K562 (cell line): ENCODE measurements at regions not wholly inside any gene's neighbourhood (a gene's known extent, or its start where the extent isn't known, plus 50 kb on each side); places are given as distances from the start of the nearest gene placed in this dataset.

Experiments used
- ATAC-seq: fragments of 200-7000 bp; cut with Tn5 transposase; 3 replicates; pipeline ENCODE4 v1.9.1; 2020; ENCODE audit warnings: moderate library complexity
- BruUV-seq: library from RNA; stranded (reverse); fragments of 400-500 nt; replicated peaks from 2 replicates; lab custom pipeline; 2021; lab: Mats Ljungman, UMichigan
- CTCF ChIA-PET: fragments of 300-600 bp; formaldehyde crosslinking; extraction: SDS; loops from one replicate; lab custom pipeline; 2021; ENCODE audit warnings: low intra/inter-chr PET ratio; lab: Yijun Ruan, JAX
- POLR2A ChIA-PET: fragments of 300-600, 350-650 bp; sonication (Branson Sonifier 250); formaldehyde crosslinking; extraction: SDS; loops from one replicate; lab custom pipeline; 2021; ENCODE audit warnings: antibody characterized with exemption, inconsistent platforms; lab: Yijun Ruan, JAX
- DNase-seq, 4 experiments: peaks; one replicate each; pipeline versions ENCODE4 v3.0.0 to v3.0.0-alpha.2; 2011 to 2018; ENCODE audit warnings: low spot score in 3 of 4, mixed read lengths in 3 of 4; ENCODE audit errors: extremely low read depth in 1 of 4
- FAIRE-seq: peaks from 2 replicates; lab custom pipeline; 2011; peaks lifted over from hg19 to GRCh38; lab: Jason Lieb, UNC
- H2AFZ ChIP-seq: 2 replicates; pipeline ENCODE4 v1.6.0; 2011; ENCODE audit warnings: low read depth, low read length, control low read depth, inconsistent platforms
- H3K27ac ChIP-seq: fragments of 200-600 bp; 3 replicates; pipeline ENCODE4 v1.8.0; 2011; ENCODE audit warnings: low read depth, mild to moderate bottlenecking, control low read depth, inconsistent platforms, low read length, moderate library complexity, mixed read lengths; ENCODE audit errors: extremely low read depth
- H3K27me3 ChIP-seq, 2 experiments: fragments of 300-600 bp in 1 of 2; 2 replicates in 1 of 2; 3 replicates in 1 of 2; pipeline versions ENCODE4 v1.6.0 to v1.8.0; 2011; ENCODE audit warnings: inconsistent platforms in 2 of 2, low read length in 2 of 2, mild to moderate bottlenecking in 1 of 2, mixed read lengths in 1 of 2, moderate library complexity in 1 of 2; ENCODE audit not compliant: control insufficient read depth in 2 of 2, insufficient read depth in 2 of 2
- H3K36me3 ChIP-seq: fragments of 300-600 bp; 3 replicates; pipeline ENCODE4 v1.8.0; 2011; ENCODE audit warnings: mild to moderate bottlenecking, low read length, inconsistent platforms; ENCODE audit not compliant: control insufficient read depth, insufficient read depth
- H3K4me1 ChIP-seq, 2 experiments: fragments of 200-600 bp in 1 of 2; replicated peaks in 1 of 2; 2 replicates in 1 of 2; 3 replicates in 1 of 2; pipeline versions ENCODE4 v1.5.1 to v1.8.0; 2011; ENCODE audit warnings: inconsistent platforms in 2 of 2, low read length in 2 of 2, mild to moderate bottlenecking in 1 of 2, mixed read lengths in 1 of 2, moderate library complexity in 1 of 2; ENCODE audit not compliant: control insufficient read depth in 2 of 2, insufficient read depth in 2 of 2
- H3K4me2 ChIP-seq: 2 replicates; pipeline ENCODE4 v1.6.1; 2011; ENCODE audit warnings: low read length, control low read depth, inconsistent platforms, mixed read lengths; ENCODE audit not compliant: insufficient read depth
- H3K4me3 ChIP-seq: fragments of 200-600 bp; sonication (generic), shearing (Covaris generic); 2 replicates; pipeline ENCODE4 v1.5.1; 2016; ENCODE audit warnings: control low read depth, inconsistent platforms
- H3K79me2 ChIP-seq: fragments of 200-600 bp; 3 replicates; pipeline ENCODE4 v1.8.0; 2011; ENCODE audit warnings: low read length, inconsistent platforms; ENCODE audit not compliant: control insufficient read depth, insufficient read depth
- H3K9ac ChIP-seq, 2 experiments: 2 replicates each; pipeline versions ENCODE4 v1.6.0 to v1.6.1; 2011; ENCODE audit warnings: low read depth in 2 of 2, low read length in 2 of 2, control low read depth in 1 of 2, inconsistent platforms in 1 of 2, mild to moderate bottlenecking in 1 of 2, mixed read lengths in 1 of 2; ENCODE audit not compliant: insufficient read depth in 1 of 2
- H3K9me1 ChIP-seq: one replicate; pipeline ENCODE4 v1.6.0; 2011; ENCODE audit warnings: inconsistent platforms, mild to moderate bottlenecking, low read length, moderate library complexity; ENCODE audit not compliant: control insufficient read depth, insufficient read depth
- H3K9me3 ChIP-seq: replicated peaks from 2 replicates; pipeline ENCODE4 v1.5.1; 2011; ENCODE audit warnings: low read depth, low read length, inconsistent platforms; ENCODE audit not compliant: control insufficient read depth, insufficient read depth
- H4K20me1 ChIP-seq: replicated peaks from 2 replicates; pipeline ENCODE4 v1.6.1; 2011; ENCODE audit warnings: low read length, inconsistent platforms, mixed read lengths; ENCODE audit not compliant: control insufficient read depth, insufficient read depth
- CREM ChIP-seq: IDR thresholded peaks from 2 replicates; pipeline ENCODE4 v1.6.1; 2014; ENCODE audit warnings: antibody characterized with exemption, low read depth
- HDAC8 ChIP-seq: fragments of 450-650 bp; IDR thresholded peaks from 2 replicates; pipeline ENCODE4 v1.6.1; 2016; ENCODE audit warnings: mild to moderate bottlenecking, missing genetic modification characterization, moderate library complexity, missing compliant biosample characterization
- HMG20B ChIP-seq: fragments of 250-450 bp; sonication (Bioruptor Pico); IDR thresholded peaks from 2 replicates; pipeline ENCODE4 v1.5.0; 2021; ENCODE audit warnings: mild to moderate bottlenecking
- MAFF ChIP-seq: IDR thresholded peaks from 2 replicates; pipeline ENCODE4 v1.6.1; 2012; ENCODE audit warnings: low read length, improper control_type of control experiment
- MEIS2 ChIP-seq: fragments of 450-650 bp; IDR thresholded peaks from 2 replicates; pipeline ENCODE4 v1.6.1; 2014; ENCODE audit warnings: mild to moderate bottlenecking; ENCODE audit not compliant: partially characterized antibody
- MYC ChIP-seq, 2 experiments: fragments of 250-450 bp in 1 of 2; sonication (Bioruptor Pico) in 1 of 2; IDR thresholded peaks; 2 replicates each; pipeline versions ENCODE4 v1.5.1 to v1.6.1; 2012 to 2021; ENCODE audit warnings: low read depth in 2 of 2, borderline replicate concordance in 1 of 2, improper control_type of control experiment in 1 of 2, low read length in 1 of 2, mild to moderate bottlenecking in 1 of 2, moderate library complexity in 1 of 2
- NCOA6 ChIP-seq: fragments of 450-650 bp; IDR thresholded peaks from 2 replicates; pipeline ENCODE4 v1.6.1; 2017; ENCODE audit warnings: mild to moderate bottlenecking
- NELFE ChIP-seq: IDR thresholded peaks from 2 replicates; pipeline ENCODE4 v1.6.1; 2011; ENCODE audit warnings: mild to moderate bottlenecking; ENCODE audit not compliant: insufficient read depth, insufficient read length
- NR2C1 ChIP-seq, 2 experiments: fragments of 450-650 bp; IDR thresholded peaks; 2 replicates each; pipeline ENCODE4 v1.6.1; 2017; ENCODE audit warnings: mild to moderate bottlenecking in 2 of 2, antibody characterized with exemption in 1 of 2, inconsistent platforms in 1 of 2, missing compliant biosample characterization in 1 of 2, missing genetic modification characterization in 1 of 2
- NR4A1 ChIP-seq, 2 experiments: fragments of 250-450 bp in 1 of 2; fragments of 450-650 bp in 1 of 2; sonication (Bioruptor Pico) in 1 of 2; IDR thresholded peaks; 2 replicates each; pipeline versions ENCODE4 v1.4.0 to v1.6.1; 2016 to 2020; ENCODE audit warnings: mild to moderate bottlenecking in 2 of 2, missing compliant biosample characterization in 1 of 2, missing genetic modification characterization in 1 of 2, moderate library complexity in 1 of 2
- POLR3A ChIP-seq: IDR thresholded peaks from 2 replicates; pipeline ENCODE4 v1.6.1; 2011; ENCODE audit warnings: borderline replicate concordance, mild to moderate bottlenecking, moderate library complexity; ENCODE audit not compliant: insufficient read length, insufficient read depth; ENCODE audit errors: extremely low read depth
- RBFOX2 ChIP-seq: fragments of 200-400 bp; formaldehyde crosslinking; IDR thresholded peaks from 2 replicates; pipeline ENCODE4 v1.6.1; 2017; ENCODE audit warnings: low read depth, mild to moderate bottlenecking, low read length, moderate library complexity
- SETDB1 ChIP-seq: IDR thresholded peaks from one replicate; pipeline ENCODE4 v1.6.1; 2012; ENCODE audit warnings: low read length, control low read depth, inconsistent platforms
- SMAD2 ChIP-seq: fragments of 150-350 bp; IDR thresholded peaks from 2 replicates; pipeline ENCODE4 v1.6.1; 2014; ENCODE audit warnings: low read depth, mild to moderate bottlenecking, low read length
- SNIP1 ChIP-seq: fragments of 450-650 bp; IDR thresholded peaks from 2 replicates; pipeline ENCODE4 v1.7.1; 2017; ENCODE audit warnings: low read depth, mild to moderate bottlenecking
- TAF7 ChIP-seq: fragments of 450-650 bp; IDR thresholded peaks from 2 replicates; pipeline ENCODE4 v1.6.1; 2016; ENCODE audit warnings: missing genetic modification characterization, missing compliant biosample characterization
- ZBTB8A ChIP-seq: fragments of 450-650 bp; IDR thresholded peaks from 2 replicates; pipeline ENCODE4 v1.6.1; 2018; ENCODE audit warnings: mild to moderate bottlenecking, moderate library complexity; ENCODE audit not compliant: partially characterized antibody
- ZNF121 ChIP-seq: sonication (generic); formaldehyde crosslinking; conservative IDR thresholded peaks from 2 replicates; pipeline ENCODE4 v1.8.0; 2022; ENCODE audit warnings: missing genetic modification reagents
- ZNF583 ChIP-seq: fragments of 250-450 bp; sonication (Bioruptor Pico); IDR thresholded peaks from 2 replicates; pipeline ENCODE4 v1.4.0; 2020
- WGBS: fragments of 100-300 bp; shearing (Covaris generic); methylation state at CpG from one replicate; pipeline ENCODE4 v1.1.6; 2016; ENCODE audit warnings: low coverage, mixed read lengths; ENCODE audit not compliant: insufficient coverage; ENCODE audit errors: missing lambda C conversion rate; 5-methylcytosine and 5-hydroxymethylcytosine counted together
- in situ Hi-C: fragments of 300-500 bp; cut with MboI; formaldehyde crosslinking; loops from 4 replicates; pipeline ENCODE4 v1.15.0; 2018; ENCODE audit warnings: inconsistent platforms, mixed read lengths
- intact Hi-C: fragments of 100-400 bp; cut with micrococcal nuclease; formaldehyde crosslinking; loops from 2 replicates; pipeline ENCODE4 v1.14.2; 2022
- TF ChIP-seq, protein P1 (sequence below): fragments of 250-450 bp; sonication (Bioruptor Pico); IDR thresholded peaks from 2 replicates; pipeline ENCODE4 v1.8.0; 2022; ENCODE audit warnings: moderate library complexity, mild to moderate bottlenecking, inconsistent platforms

DNA sequence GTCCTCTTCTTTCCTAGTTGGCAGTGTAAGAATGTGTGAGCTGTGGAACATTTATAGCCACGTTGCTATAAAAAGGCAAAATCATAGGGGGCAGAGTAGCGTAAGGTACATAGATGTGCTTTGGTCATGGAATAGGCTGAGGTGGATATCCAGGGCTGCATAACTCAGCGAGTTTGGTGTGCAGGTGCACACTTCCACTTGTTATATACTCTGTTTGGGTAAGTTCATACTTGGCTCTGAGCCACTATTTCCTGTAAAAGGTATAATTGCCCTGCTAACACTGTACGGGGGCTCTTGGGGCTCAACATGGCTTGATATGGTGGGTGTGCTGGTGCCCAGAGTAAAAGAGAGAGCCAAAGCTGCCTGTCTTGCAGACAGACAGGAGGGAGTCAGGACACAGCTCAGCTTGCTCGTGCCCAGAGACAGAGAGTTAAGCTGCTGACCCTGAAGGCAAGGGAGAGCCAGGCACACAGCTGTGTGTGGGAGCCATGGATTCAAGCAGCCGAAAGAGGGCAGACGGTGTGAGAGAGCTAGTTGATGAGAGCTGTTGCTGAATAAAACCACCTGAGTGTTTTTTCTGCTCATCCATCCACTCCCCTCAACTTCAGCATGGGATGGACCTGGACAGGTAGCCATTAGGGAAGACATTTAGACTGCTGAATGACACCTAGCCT, 126.7 kb downstream of the DKK1 start:
- no TSS peak for BruUV-seq
- TF ChIP-seq SMAD2 (no peak), MAFF (no peak), ZNF121 (CRISPR knock-in tag) (no peak), MEIS2 (no peak), NR2C1 (IDR thresholded peaks at IDR 0.05) (no peak), NR2C1 (tag; IDR thresholded peaks at IDR 0.05) (no peak), POLR3A (no peak), TAF7 (tag) (no peak), NR4A1 (CRISPR knock-in tag; IDR thresholded peaks at IDR 0.05) (no peak), NR4A1 (tag; IDR thresholded peaks at IDR 0.05) (no peak), CREM (no peak), ZNF583 (CRISPR knock-in tag) (no peak), NELFE (no peak), MYC (IDR thresholded peaks at IDR 0.05; ENCODE audit: low read depth, low read length) (no peak), MYC (CRISPR knock-in tag; IDR thresholded peaks at IDR 0.05; ENCODE audit: borderline replicate concordance, low read depth) (no peak), RBFOX2 (no peak), SETDB1 (no peak), NCOA6 (no peak), HMG20B (no peak), HDAC8 (tag) (no peak), ZBTB8A (no peak), SNIP1 (no peak)
- TF ChIP-seq, protein P1, sequence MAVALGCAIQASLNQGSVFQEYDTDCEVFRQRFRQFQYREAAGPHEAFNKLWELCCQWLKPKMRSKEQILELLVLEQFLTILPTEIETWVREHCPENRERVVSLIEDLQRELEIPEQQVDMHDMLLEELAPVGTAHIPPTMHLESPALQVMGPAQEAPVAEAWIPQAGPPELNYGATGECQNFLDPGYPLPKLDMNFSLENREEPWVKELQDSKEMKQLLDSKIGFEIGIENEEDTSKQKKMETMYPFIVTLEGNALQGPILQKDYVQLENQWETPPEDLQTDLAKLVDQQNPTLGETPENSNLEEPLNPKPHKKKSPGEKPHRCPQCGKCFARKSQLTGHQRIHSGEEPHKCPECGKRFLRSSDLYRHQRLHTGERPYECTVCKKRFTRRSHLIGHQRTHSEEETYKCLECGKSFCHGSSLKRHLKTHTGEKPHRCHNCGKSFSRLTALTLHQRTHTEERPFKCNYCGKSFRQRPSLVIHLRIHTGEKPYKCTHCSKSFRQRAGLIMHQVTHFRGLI (CRISPR knock-in tag) = no peak
- H4K20me1 ChIP-seq = no peaks in the 10 kb centered on the region
- H3K4me2 ChIP-seq = no peak overlapping the region
- H3K4me3 ChIP-seq = no peak overlapping the region
- H3K27me3 ChIP-seq = no peaks in the 10 kb centered on the region
- H3K79me2 ChIP-seq = no peaks in the 10 kb centered on the region
- intact Hi-C loops (no loop called here), in situ Hi-C loops (no loop called here)
- no peaks in the 10 kb centered on the region for H3K9me1 ChIP-seq
- no peaks in the 10 kb centered on the region for H3K36me3 ChIP-seq
- no peak overlapping the region for H3K9ac ChIP-seq
- POLR2A ChIA-PET = no interaction called here
- no peak for FAIRE-seq
- WGBS = under 1% methylated on average over 7 of the region's 7 CpGs
- no peak for ATAC-seq
- H3K4me1 ChIP-seq = no peaks in the 10 kb centered on the region
- H3K27ac ChIP-seq = no peak overlapping the region
- no peaks in the 10 kb centered on the region; the same call in 1 of the 2 replicates for H3K9me3 ChIP-seq
- no peak for DNase-seq
- H2AFZ ChIP-seq = no peak overlapping the region
- CTCF ChIA-PET = no interaction called here
